Stimulated activated CD4-positive, alpha-beta T cell treated with anti-CD3 and anti-CD28 coated beads, Interleukin-12 subunit alpha, Interleukin-12 subunit beta, amount 100 ng/mL, for 48 hours (primary cell): ENCODE measurements at regions not wholly inside any gene's neighbourhood (a gene's known extent, or its start where the extent isn't known, plus 50 kb on each side); places are given as distances from the start of the nearest gene placed in this dataset.
"Not testable (repeated sequence)": the region's sequence is repeated elsewhere in the genome, so short reads cannot be mapped to it uniquely, and the experiment has no call there.

Experiments used
- DNase-seq, 3 donors: peaks; one replicate each; pipeline ENCODE4 v3.0.0-alpha.2; 2020; ENCODE audit warnings: low read depth in 2 of 3, low spot score in 1 of 3

DNA sequence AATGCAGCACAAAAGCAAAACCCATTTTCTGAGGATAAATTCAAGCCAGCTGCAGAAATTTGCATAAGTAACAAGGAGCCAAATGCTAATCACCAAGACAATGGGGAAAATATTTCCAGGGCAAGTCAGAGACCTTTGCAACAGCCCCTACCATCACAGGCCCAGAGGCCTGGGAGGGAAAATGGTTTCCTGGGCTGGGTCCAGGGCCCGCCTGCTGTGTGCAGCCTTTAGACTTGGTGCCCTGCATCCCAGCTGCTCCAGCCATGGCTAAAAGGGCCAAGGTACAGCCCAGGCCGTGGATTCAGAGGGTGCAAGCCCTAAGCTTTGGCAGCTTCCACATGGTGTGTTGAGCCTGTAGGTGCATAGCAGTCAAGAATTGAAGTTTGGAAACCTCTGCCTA lies 309.5 kb upstream of the SGCG start:
- no peak for DNase-seq

DNA sequence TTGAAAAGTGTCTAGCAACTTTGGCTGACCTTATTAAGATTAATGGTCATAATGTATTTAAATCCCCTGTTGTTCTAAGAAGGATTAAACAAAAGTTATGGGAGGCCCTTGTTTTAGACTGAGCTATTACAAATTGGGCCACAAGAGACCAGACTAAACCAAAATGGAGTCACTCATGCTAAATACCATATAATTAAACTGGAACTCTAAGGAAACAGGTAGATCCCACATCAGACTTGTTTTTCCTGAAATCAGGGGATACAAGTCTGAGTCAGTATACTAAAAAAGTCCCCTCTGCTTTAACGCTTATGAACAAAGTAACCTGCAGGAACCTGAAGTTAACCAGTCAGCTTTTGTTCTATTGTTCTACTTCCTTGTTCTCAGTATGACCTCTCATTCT lies 305.9 kb upstream of the SGCG start:
- DNase-seq, result no peak

DNA sequence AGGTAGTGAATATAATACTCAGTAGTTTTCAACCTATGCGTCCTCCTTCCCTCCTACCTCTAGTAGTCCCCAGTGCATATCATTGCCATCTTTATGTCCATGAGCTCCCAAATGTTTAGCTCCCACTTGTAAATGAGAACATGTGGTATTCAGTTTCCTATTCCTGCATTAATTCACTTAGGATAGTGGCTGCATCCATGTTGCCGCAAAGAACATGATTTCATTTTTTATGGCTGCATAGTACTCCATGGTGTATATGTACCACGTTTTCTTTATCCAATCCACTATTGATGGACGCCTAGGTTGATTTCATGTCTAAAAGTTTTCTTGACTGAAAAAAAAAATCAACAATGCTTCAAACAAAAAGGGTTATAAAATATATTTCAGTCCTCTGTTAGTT lies 303.4 kb upstream of the SGCG start:
- DNase-seq, result no peak

DNA sequence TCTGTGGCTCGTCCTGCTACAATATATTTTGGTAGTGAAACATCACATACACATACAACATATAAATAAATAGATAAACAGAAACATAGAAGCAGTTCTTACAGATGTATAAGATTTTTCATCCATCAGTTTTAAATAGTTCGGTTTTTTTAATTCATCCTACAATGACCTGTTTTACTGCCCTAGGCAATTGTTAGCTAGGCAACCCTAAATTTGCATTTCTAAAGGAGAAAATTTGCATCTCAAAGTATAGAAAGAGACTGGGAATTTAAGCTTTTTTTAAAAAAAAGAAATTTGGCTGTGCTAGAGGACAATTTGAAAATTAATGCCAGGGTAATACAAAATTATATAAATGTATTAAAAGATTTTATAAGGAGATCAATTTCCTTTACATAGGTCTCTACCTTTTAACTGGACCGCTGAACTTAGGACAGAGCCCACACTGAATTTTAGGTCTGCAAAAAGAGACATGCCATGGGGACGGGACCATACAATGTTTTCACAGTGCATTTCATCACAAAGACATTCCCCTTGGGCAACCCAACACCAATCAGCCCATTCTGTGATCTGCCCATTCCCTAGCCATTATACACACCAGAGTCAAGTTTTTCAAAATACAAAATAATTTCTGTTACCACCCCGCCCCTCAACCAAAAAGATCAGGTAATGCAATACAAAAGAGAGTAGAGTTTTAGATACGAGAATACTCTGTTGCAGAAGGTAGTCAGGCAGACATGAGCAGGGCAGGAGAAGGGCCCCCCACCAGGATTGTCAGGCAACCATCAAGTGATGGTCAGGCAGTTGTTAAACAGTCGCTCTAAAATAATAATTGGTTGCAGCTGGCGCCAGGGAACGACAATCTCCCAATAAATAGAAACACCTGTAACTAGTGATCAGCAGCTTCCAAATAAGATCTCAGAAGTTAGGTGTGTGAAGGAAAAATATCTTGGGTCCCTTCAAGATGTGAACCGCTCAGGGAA lies 299.7 kb upstream of the SGCG start:
- DNase-seq, result no peak

DNA sequence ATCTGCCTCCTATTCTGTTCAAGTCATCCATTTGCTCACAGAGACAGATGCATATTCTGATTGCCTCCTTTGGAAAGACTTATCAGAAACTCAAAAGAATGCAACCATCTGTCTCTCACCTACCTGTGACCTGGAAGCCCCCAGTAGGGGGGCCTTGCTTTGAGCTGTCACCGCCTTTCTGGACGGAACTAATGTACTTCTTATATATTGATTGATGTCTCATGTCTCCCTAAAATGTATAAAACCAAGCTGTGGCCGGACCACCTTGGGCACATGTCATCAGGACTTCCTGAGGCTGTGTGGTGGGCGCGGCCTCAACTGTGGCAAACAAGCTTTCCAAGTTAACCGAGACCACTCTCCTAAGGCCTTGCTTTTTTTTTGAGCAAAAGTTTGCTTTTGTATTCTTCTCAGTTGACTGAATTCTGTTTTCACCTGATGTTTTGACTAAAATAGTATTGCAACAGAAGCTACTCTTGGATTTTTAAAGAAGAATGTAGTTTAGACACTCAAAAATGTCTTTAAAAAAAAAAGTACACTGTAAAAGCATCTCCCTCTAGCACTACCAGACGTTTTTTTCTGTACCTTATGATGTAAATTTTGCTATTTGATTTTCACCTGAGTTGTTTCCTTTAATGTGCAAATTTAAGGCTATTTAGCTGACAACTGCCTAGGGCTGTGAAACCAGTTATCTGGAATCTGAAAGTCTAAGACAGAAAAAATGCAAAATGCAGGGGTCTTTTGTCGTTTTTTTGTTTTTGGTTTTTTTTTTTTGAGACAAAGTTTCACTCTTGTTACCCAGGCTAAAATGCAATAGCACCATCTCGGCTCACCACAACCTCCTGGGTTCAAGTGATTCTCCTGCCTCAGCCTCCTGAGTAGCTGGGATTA lies 298.8 kb upstream of the SGCG start:
- not testable (repeated sequence) for DNase-seq

DNA sequence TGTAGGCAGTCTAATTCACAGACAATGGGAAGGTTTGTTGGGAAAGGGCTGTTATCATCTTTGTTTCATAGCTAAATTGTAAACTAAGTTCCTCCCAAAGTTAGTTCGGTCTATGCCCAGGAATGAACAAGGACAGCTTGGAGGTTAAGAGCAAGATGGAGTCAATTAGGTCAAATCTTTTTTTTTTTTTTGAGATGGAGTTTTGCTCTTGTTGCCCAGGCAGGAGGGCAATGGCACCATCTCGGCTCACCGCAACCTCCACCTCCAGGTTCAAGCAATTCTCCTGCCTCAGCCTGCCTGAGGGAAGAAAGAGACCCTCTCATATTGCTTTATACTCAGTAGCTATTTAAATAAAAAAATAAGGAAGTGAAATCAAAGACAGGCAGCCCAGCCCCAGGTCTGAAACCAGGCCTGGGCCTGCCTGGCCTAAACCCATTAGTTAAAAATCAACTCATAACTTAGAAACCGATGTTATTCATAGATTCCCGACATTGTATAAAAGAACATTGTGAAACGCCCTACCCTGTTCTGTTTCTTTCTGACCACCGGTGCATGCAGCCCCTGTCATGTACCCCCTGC lies 297.4 kb upstream of the SGCG start:
- DNase-seq, result no peak

DNA sequence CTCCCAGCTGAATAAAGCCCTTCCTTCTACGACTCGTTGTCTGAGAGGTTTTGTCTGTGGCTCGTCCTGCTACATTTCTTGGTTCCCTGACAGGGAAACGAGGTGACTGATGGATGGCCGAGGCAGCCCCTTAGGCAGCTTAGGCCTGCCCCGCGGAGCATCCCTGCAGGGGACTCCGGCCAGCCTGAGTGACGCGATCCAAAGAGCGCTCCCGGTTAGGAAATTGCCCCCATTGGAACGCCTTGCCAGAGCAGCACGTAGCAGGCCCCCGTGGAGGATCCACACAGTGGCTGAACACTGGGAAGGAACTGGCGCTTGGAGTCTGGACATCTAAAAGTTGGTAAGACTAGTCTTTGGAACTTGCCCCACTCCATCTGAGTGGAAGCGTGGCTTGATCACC lies 296.8 kb upstream of the SGCG start:
- DNase-seq, result no peak

DNA sequence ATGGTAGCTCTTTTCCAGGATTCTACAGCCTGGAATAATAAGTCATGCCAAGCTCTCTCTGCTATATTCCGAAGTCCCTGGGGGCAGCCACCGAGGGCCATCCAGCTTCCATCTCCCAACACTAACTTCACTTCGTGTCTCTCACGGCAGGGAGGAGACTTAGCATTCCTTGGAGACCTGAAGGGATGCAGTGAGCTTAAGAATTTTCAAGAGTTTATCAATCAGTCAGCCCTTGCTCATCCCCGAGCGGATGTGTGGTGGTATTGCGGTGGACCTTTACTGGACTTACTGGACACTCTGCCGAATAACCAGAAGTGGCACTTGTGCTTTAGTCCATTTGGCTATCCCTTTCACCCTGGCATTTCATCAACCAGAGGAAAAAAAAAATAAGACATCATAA lies 294.7 kb upstream of the SGCG start:
- DNase-seq, result not testable (repeated sequence)

DNA sequence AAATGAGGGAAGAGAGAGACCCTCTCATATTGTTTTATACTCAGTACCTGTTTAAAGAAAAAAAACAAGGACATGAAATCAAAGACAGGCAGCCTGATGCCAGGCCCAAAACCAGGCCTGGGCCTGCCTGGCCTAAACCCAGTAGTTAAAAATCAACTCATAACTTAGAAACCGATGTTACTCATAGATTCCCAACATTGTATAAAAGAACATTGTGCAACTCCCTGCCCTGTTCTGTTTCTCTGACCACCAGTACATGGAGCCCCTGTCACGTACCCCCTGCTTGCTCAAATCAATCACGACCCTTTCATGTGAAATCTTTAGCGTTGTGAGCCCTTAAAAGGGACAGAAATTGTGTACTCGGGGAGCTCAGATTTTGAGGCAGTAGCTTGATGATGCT lies 291.4 kb upstream of the SGCG start:
- DNase-seq, result not testable (repeated sequence)

DNA sequence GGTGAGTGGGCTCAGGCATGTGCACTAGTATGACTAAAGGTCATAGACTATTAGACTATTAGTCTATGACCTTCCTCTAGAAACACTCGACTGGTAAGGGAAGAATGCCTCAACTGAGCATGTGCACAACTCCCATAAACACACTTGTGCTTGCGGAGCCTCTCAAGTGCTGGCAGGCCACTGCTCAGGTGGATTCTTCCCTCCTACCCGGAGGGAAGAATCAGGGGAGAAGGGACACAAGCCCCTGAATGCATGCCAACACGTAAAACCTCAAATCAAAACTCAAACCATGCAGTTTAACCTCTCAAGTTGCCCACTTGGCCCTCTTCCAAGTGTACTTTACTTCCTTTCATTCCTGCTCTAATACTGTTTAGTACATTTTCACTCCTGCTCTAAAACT lies 287.6 kb upstream of the SGCG start:
- no peak for DNase-seq

DNA sequence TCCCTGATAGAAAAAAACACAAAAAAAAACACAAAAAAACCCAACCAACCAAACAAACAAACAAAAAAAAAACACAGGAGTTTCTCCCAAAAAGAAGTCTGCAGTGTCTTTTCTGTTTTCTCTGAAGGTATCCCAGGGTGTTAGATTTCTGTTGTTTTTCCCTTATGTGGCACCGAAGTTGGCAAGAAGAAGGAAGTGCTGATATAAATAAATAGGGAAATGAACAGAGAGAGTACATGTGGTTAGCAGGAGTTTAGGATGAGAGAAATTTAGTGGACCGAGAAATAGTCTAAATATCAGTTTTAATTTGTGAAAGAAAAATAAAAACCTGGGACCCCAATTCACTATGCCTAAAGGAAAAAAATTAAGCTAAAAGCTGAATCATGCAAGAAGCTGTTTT lies 287.0 kb upstream of the SGCG start:
- DNase-seq, result no peak

DNA sequence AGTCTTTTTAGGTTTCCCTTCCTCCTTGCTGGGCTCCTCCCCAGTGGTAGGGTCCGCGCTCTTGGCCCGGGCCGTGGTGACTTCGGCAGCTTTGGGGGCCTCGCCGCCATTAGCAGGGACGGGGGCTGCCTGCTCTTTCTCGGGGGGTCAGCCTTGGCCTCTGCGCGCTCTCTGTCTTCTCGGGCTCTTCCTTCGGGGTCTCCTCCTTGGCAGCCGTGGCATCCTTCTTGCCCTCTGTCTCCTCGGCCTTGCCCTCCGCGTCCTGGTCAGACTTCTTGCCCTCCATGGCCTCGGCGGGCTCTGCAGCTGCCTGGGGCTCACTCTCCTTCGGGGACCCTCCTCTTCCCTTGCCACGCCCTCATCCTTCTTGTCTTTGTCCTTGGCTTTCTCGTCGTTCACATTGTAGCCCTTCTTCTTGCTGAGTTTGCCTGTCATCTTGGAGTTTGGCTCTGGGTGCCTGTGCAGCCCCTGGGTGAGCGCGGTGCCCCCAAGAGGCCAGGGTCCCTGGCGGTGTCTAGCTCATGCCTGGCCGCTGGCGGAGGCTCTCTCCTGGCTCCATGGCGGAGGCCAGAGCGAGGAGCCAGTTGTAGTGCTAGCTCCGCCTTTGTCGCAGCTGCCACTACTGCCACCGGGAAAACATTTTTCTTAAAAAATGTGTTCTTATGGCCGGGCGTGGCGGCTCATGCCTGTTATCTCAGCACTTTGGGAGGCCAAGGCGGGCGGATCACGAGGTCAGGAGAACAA lies 283.0 kb upstream of the SGCG start:
- DNase-seq, result no peak

DNA sequence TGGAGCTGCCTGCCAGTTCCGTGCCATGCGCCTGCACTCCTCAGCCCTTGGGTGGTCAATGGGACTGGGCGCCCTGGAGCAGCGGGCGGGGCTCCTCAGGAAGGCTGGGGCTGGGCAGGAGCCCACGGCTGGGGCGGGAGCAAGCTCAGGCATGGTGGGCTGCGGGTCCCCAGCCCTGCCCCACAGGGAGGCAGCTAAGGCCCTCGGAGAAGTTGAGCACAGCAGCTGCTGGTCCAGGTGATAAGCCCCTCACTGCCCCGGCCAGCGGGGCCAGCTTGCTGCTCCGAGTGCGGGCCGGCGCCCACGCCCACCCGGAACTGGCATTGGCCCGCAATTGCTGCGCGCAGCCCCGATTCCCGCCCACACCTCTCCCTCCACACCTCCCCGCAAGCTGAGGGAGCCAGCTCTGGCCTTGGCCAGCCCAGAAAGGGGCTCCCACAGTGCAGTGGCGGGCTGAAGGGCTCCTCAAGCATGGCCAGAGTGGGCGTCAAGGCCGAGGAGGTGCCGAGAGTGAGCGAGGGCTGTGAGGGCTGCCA lies 280.3 kb upstream of the SGCG start:
- not testable (repeated sequence) for DNase-seq

DNA sequence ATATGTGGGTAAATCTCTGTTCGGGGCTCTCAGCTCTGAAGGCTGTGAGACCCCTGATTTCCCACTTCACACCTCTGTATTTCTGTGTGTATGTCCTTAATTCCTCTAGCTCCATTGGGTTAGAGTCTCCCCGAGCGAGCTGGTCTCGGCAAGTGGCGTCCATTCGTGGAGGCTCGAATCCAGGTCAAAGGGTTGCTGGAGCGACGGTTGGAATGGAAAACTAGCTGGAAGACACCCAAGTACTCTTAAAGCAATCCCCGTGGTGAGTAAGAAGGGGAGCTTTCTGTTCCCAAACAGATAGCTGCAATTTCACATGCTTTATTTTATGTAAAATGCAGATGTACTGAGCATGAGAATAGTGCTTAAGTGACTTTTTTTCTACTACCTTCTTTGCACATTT lies 277.5 kb upstream of the SGCG start:
- no peak for DNase-seq

DNA sequence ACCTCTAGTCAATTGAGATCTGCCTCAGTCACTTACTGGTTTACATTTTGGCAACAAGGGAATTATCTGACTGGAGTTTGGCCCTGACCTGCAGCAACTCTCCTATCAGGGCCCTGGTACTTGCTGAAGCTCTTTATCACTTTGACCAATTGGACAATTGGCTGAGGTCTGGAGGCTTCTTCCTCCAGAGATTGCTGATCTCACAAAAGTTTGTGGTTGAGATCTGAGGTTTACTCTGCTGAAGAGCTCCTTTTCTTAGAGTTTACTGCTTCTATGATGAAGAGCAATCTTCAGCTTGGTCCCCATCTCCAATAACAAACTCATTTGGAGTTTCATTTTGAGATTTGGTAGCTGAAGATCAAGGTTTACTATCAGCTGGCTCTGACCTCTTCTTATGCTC lies 276.9 kb upstream of the SGCG start:
- no peak for DNase-seq

DNA sequence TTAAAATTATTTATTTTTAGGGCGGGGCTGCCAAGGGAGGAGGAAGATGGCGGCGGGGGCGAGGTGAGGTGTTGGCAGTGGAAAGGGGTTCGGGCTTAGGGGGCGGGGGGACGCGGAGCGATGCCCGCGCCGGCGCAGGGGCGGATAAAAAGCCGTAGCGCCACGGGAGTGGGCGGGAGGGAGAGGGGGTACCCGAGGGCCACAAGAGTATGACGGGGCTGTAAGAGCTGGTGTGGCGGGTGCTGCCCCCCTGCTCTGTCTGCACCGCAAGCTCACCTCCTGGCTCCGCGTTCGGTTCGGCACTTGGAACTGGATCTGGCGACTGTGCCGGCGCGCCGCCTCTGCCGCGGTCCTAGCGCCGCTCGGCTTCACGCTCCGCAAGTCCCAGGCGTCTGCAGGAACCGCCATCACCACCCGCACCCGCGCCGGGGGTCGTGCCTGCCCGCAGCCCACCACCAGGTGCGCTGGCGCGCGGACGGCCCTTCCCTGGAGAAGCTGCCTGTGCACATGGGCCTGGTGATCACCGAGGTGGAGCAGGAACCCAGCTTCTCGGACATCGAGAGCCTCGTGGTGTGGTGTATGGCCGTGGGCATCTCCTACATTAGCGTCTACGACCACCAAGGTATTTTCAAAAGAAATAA lies 265.2 kb upstream of the SGCG start:
- DNase-seq, result no peak

DNA sequence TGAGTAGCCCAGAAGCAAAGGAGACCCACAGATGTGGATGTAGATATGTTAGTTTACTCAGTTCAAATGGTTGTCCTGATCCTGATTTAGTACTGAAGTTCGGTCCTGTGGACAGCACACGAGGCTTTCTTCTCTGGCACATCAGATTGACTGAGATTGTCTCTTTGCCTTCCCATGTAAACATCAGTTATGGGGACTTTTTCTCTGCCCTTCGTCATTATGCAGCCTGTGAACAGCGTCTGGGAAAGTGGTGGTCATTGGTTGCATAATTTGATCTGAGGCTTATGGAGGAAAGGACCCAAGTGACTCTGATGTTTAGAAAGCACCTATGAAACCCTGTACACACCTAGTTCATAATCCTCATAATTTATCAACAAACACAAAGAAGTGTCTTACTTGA lies 264.5 kb upstream of the SGCG start:
- not testable (repeated sequence) for DNase-seq

DNA sequence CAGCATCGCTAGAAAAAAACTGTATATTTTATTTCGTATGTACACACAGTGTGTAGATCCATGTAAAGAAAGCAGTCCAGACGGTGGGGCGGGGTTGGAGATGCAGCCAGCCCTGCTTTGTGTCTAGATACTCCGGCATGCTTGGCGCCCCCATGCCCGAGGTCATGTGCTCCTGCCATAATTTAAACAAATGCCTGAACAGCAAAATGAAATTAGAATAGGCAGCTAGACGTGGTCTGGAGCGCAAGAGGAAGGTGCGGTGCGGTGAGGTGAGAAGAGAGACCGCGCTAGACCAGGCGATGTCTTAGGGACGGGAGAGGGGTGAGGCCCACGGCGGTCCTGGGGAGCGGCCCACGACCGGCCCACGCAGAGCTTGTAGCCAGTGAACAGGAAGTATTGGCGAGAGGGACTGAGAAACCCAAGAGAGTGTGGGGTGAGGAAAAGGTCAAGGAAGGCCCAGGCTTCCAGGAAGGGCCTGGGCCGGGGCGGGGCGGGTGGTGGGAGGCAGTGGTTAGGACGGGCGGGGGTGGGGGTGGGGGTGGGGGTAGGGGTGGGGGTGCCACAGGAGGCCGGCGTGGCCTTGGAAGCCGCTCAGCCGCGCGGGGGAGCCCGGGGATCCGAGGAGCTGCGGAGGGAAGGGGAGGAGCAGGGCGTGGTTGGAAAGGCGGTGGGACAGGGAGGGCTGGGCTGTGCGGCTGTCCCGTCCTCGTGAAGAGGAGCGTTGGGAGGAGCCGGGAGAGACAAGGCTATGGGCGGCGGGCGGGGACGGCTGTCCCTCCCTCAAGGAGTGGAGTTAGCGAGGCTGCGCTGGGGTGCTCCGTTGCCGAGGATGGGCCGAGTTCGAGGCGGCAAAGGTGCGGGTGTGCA lies 254.7 kb upstream of the SGCG start:
- no peak for DNase-seq

DNA sequence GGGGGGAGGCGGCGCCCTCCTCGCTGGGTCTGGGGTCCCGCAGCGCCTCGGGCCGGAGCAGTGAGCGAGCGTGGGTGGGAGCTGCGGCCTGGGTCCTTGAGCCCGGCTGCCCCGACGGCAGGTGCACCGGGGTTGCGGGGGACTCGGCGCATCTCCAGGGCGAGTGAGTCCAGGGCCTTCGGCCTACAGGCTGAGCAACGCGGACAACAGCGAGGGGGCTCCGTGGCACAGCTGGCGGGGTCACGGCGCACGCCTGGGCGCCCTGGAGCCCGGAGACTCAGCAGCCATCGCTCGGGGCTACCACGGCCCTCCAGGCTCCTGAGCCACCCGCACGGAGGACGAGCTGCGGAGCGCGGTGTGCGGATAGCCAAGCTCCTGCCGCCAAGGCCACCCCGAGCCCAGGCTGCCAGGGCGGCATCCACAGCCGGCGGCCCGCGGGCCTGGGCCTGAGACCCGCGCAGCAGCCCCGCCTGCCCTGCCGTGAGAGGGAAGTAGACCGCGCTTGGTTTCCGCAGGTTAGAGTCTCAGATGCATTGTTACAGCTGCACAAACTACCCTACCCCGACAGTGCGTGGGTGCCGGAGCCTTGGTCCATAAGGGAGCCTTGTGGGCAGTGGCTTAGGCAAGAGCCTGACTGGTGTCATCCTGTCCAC lies 253.9 kb upstream of the SGCG start:
- DNase-seq, result no peak
